Chondrocyte (in vitro differentiated cells): ENCODE measurements at regions not wholly inside any gene's neighbourhood (a gene's known extent, or its start where the extent isn't known, plus 50 kb on each side); places are given as distances from the start of the nearest gene placed in this dataset.
"Not testable (repeated sequence)": the region's sequence is repeated elsewhere in the genome, so short reads cannot be mapped to it uniquely, and the experiment has no call there.

Experiments used
- DNase-seq: peaks from one replicate; pipeline ENCODE4 v3.0.0; 2021; ENCODE audit warnings: mixed read lengths, low spot score
- H3K27ac Mint-ChIP-seq: one replicate; pipeline ENCODE4 v1.8.0; 2021; ENCODE audit warnings: mild to moderate bottlenecking, moderate library complexity, mixed read lengths; ENCODE audit not compliant: unreplicated experiment
- H3K27me3 Mint-ChIP-seq: 2 replicates; pipeline ENCODE4 v1.8.0; 2021; ENCODE audit warnings: low read depth, mixed read lengths
- H3K36me3 Mint-ChIP-seq: 2 replicates; pipeline ENCODE4 v1.8.0; 2021; ENCODE audit warnings: low read depth, mixed read lengths
- H3K4me1 Mint-ChIP-seq: 2 replicates; pipeline ENCODE4 v1.8.0; 2021; ENCODE audit warnings: low read depth, mild to moderate bottlenecking, mixed read lengths
- H3K4me3 Mint-ChIP-seq: one replicate; pipeline ENCODE4 v1.8.0; 2021; ENCODE audit warnings: mild to moderate bottlenecking, moderate library complexity, mixed read lengths; ENCODE audit not compliant: unreplicated experiment
- H3K9me3 Mint-ChIP-seq: 2 replicates; pipeline ENCODE4 v1.8.0; 2021; ENCODE audit warnings: low read depth, mixed read lengths
- TF ChIP-seq, protein P1 (sequence below): fragments of 200-600 bp; sonication (generic); IDR thresholded peaks from 2 replicates; pipeline ENCODE4 v1.5.0; 2021; ENCODE audit warnings: antibody characterized with exemption, mild to moderate bottlenecking, moderate library complexity

GRCh38 chr19:21611659-21612402 lies 106.4 kb downstream of the ZNF429 start:
- Mint-ChIP-seq H3K4me1 (no peaks in the 10 kb centered on the region), H3K4me3 (no peak overlapping the region), H3K9me3 (peaks cover 41% of the 10 kb centered on the region), H3K27me3 (no peaks in the 10 kb centered on the region), H3K27ac (no peak overlapping the region), H3K36me3 (no peaks in the 10 kb centered on the region)
- TF ChIP-seq, protein P1, sequence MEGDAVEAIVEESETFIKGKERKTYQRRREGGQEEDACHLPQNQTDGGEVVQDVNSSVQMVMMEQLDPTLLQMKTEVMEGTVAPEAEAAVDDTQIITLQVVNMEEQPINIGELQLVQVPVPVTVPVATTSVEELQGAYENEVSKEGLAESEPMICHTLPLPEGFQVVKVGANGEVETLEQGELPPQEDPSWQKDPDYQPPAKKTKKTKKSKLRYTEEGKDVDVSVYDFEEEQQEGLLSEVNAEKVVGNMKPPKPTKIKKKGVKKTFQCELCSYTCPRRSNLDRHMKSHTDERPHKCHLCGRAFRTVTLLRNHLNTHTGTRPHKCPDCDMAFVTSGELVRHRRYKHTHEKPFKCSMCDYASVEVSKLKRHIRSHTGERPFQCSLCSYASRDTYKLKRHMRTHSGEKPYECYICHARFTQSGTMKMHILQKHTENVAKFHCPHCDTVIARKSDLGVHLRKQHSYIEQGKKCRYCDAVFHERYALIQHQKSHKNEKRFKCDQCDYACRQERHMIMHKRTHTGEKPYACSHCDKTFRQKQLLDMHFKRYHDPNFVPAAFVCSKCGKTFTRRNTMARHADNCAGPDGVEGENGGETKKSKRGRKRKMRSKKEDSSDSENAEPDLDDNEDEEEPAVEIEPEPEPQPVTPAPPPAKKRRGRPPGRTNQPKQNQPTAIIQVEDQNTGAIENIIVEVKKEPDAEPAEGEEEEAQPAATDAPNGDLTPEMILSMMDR = no peak
- no peak for DNase-seq

GRCh38 chr19:21610787-21611186 lies 105.4 kb downstream of the ZNF429 start:
- TF ChIP-seq, protein P1 = no peak

GRCh38 chr19:21610341-21610740 lies 104.9 kb downstream of the ZNF429 start:
- no peaks in the 10 kb centered on the region for H3K36me3 Mint-ChIP-seq
- peaks cover 40% of the 10 kb centered on the region for H3K9me3 Mint-ChIP-seq
- DNase-seq = no peak
- H3K4me3 Mint-ChIP-seq = no peak overlapping the region
- no peak overlapping the region for H3K27ac Mint-ChIP-seq
- no peaks in the 10 kb centered on the region for H3K27me3 Mint-ChIP-seq
- TF ChIP-seq, protein P1 = no peak
- no peaks in the 10 kb centered on the region for H3K4me1 Mint-ChIP-seq

More at GRCh38 chr19:21610787-21611186, 105.4 kb downstream of the ZNF429 start:
- no peak for DNase-seq
- Mint-ChIP-seq H3K4me3 (no peak overlapping the region), H3K4me1 (no peaks in the 10 kb centered on the region), H3K9me3 (peaks cover 41% of the 10 kb centered on the region), H3K27ac (no peak overlapping the region), H3K27me3 (no peaks in the 10 kb centered on the region), H3K36me3 (no peaks in the 10 kb centered on the region)

GRCh38 chr19:21608571-21608970 lies 103.2 kb downstream of the ZNF429 start:
- no peak for DNase-seq
- no peak overlapping the region for H3K4me3 Mint-ChIP-seq
- no peaks in the 10 kb centered on the region for H3K36me3 Mint-ChIP-seq
- no peaks in the 10 kb centered on the region for H3K27me3 Mint-ChIP-seq
- peaks cover 29% of the 10 kb centered on the region for H3K9me3 Mint-ChIP-seq
- TF ChIP-seq, protein P1 = no peak
- H3K4me1 Mint-ChIP-seq = peaks cover 17% of the 10 kb centered on the region
- no peak overlapping the region for H3K27ac Mint-ChIP-seq

GRCh38 chr19:21607449-21607848 lies 102.0 kb downstream of the ZNF429 start:
- Mint-ChIP-seq H3K4me1 (peaks cover 18% of the 10 kb centered on the region), H3K27ac (no peak overlapping the region), H3K4me3 (no peak overlapping the region), H3K27me3 (no peaks in the 10 kb centered on the region), H3K9me3 (peaks cover 19% of the 10 kb centered on the region), H3K36me3 (no peaks in the 10 kb centered on the region)
- DNase-seq = no peak
- TF ChIP-seq, protein P1 = no peak

GRCh38 chr19:21607011-21607410 lies 101.6 kb downstream of the ZNF429 start:
- H3K27me3 Mint-ChIP-seq, H3K4me3 Mint-ChIP-seq, H3K27ac Mint-ChIP-seq, H3K36me3 Mint-ChIP-seq, DNase-seq: not testable (repeated sequence)
- Mint-ChIP-seq H3K4me1 (peaks cover 18% of the 10 kb centered on the region), H3K9me3 (peaks cover 16% of the 10 kb centered on the region)

DNA sequence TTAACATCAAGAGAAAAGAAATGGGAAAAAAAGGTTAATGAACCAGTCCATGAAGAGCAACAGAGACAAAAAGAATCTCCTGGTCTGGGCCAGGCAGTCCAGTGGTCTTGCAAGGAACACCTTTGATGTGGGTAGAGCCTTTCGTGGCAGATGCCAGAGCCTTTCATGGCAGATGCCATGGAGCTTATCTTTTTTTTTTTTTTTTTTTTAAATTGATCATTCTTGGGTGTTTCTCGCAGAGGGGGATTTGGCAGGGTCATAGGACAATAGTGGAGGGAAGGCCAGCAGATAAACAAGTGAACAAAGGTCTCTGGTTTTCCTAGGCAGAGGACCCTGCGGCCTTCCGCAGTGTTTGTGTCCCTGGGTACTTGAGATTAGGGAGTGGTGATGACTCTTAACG lies 100.9 kb downstream of the ZNF429 start:
- not testable (repeated sequence) for DNase-seq, H3K27me3 Mint-ChIP-seq, H3K27ac Mint-ChIP-seq, H3K4me3 Mint-ChIP-seq, H3K36me3 Mint-ChIP-seq
- peaks cover 16% of the 10 kb centered on the region for H3K9me3 Mint-ChIP-seq
- peaks cover 18% of the 10 kb centered on the region for H3K4me1 Mint-ChIP-seq
